ENCODE measurements at regions not wholly inside any gene's neighbourhood (a gene's known extent, or its start where the extent isn't known, plus 50 kb on each side); places are given as distances from the start of the nearest gene placed in this dataset.

DNA sequence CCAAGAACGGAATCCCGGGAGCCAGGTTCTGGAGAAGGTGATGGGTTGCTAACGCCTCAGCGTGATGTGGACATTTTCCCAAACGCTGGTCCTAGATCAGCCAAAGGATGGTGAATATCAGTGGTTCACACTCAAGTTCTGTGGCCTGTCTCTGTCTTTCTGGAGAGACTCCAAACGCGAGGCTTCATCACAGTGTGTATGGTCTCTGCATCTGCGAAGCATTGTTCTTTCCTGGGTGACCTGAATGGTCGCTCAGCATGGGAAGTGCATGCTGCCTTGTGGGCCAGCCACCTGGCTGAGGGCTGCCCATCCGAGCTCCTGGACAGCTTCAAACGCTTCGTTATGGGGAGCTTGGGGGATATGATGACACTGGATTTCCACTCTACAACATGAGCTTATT lies 810.0 kb downstream of the TBC1D22A start:
- TF ChIP-seq, protein P1, sequence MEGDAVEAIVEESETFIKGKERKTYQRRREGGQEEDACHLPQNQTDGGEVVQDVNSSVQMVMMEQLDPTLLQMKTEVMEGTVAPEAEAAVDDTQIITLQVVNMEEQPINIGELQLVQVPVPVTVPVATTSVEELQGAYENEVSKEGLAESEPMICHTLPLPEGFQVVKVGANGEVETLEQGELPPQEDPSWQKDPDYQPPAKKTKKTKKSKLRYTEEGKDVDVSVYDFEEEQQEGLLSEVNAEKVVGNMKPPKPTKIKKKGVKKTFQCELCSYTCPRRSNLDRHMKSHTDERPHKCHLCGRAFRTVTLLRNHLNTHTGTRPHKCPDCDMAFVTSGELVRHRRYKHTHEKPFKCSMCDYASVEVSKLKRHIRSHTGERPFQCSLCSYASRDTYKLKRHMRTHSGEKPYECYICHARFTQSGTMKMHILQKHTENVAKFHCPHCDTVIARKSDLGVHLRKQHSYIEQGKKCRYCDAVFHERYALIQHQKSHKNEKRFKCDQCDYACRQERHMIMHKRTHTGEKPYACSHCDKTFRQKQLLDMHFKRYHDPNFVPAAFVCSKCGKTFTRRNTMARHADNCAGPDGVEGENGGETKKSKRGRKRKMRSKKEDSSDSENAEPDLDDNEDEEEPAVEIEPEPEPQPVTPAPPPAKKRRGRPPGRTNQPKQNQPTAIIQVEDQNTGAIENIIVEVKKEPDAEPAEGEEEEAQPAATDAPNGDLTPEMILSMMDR (IDR thresholded peaks at IDR 0.05; ENCODE audit: insufficient read depth, low read length, poor library complexity, severe bottlenecking) = no peak
- no peak for TF ChIP-seq EZH2phosphoT487 (conservative IDR thresholded peaks at IDR 0.05; ENCODE audit: low read length)
